Esophagus squamous epithelium (tissue), 4 donors: ENCODE measurements at regions not wholly inside any gene's neighbourhood (a gene's known extent, or its start where the extent isn't known, plus 50 kb on each side); places are given as distances from the start of the nearest gene placed in this dataset.

Experiments used
- CTCF ChIP-seq, 6 experiments: fragments of 450-650 bp in 4 of 6; fragments of 200-600 bp in 2 of 6; sonication (generic) in 2 of 6; IDR thresholded peaks; one replicate each; pipeline ENCODE4 v1.5.1; 2016 to 2019; ENCODE audit warnings: antibody characterized with exemption in 6 of 6, mild to moderate bottlenecking in 4 of 6, moderate library complexity in 4 of 6
- POLR2A ChIP-seq, 4 donors: fragments of 450-650 bp; IDR thresholded peaks; one replicate each; pipeline ENCODE4 v1.6.1; 2017; ENCODE audit warnings: antibody characterized with exemption in 4 of 4, mild to moderate bottlenecking in 4 of 4, moderate library complexity in 3 of 4

- TF ChIP-seq CTCF (IDR thresholded peaks at IDR 0.05), result no peak
- TF ChIP-seq POLR2A (IDR thresholded peaks at IDR 0.05), result no peak
Observed at GRCh38 chr9:4933177-4933576, 51.9 kb upstream of the JAK2 start.
